ENCODE measurements at regions not wholly inside any gene's neighbourhood (a gene's known extent, or its start where the extent isn't known, plus 50 kb on each side); places are given as distances from the start of the nearest gene placed in this dataset.

DNA sequence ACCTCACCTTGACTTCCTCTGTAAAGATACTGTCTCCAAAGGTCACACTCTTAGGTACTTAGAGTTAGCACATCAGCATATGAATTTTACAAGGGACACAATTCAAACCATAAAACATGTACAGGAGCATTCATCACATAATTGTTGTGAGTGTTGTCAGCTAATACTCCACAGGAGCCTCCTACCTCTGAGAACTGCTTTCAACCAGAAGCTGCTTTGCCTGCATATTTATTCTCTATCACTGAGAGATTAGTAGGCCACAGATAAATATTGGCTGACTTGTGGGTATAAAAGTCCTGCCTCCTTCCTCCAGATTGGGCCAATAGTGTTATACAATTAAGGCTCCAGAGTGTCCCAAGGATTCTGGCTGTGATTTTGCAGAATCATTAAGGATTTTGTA, 1207.0 kb downstream of the XPNPEP1 start:
- Histone ChIP-seq H3K56ac (ENCODE audit: extremely low read depth, insufficient read depth, low read length) (no peak overlapping the region), H3K23ac (ENCODE audit: low read depth, low read length) (no peak overlapping the region), H3K9ac (ENCODE audit: low read depth, low read length) (no peak overlapping the region), H4K8ac (ENCODE audit: low read depth in 2 of 2, low read length in 2 of 2) (no peak overlapping the region), H2BK5ac (ENCODE audit: low read depth, low read length, poor library complexity, severe bottlenecking) (no peak overlapping the region), H3K9me1 (ENCODE audit: insufficient read depth, low read length) (no peaks in the 10 kb centered on the region), H2BK120ac (ENCODE audit: low read depth, low read length) (no peak overlapping the region), H4K20me1 (ENCODE audit: insufficient read depth, low read length) (no peaks in the 10 kb centered on the region), H2AFZ (replicated peaks; ENCODE audit: low read length, poor library complexity) (no peak overlapping the region), H3K79me1 (ENCODE audit: low read depth in 1 of 2, low read length in 2 of 2) (no peaks in the 10 kb centered on the region), H2BK15ac (ENCODE audit: low read depth, low read length) (no peak overlapping the region), H3K18ac (ENCODE audit: low read depth, low read length) (no peak overlapping the region), H3K4me1 (ENCODE audit: control insufficient read depth, insufficient read depth, low read length) (no peaks in the 10 kb centered on the region), H3K27ac (ENCODE audit: insufficient read depth, low read length) (no peak overlapping the region), H3K27me3 (ENCODE audit: control insufficient read depth, insufficient read depth, low read length) (no peaks in the 10 kb centered on the region), H2AK5ac (ENCODE audit: low read depth, low read length) (no peak overlapping the region), H3K4me3 (ENCODE audit: insufficient read depth, low read depth, low read length) (no peak overlapping the region), H3K36me3 (ENCODE audit: control insufficient read depth, insufficient read depth, low read length) (no peaks in the 10 kb centered on the region), H2AK9ac (replicated peaks; ENCODE audit: low read depth, low read length, poor library complexity) (no peak overlapping the region), H3K9me3 (ENCODE audit: control insufficient read depth, insufficient read depth, low read length) (peaks cover 11% of the 10 kb centered on the region), H3K14ac (replicated peaks; ENCODE audit: low read depth, low read length) (no peak overlapping the region), H3K4me2 (ENCODE audit: low read depth, low read length) (no peak overlapping the region), H2BK20ac (ENCODE audit: low read depth, low read length) (no peak overlapping the region), H4K91ac (ENCODE audit: insufficient read depth, low read depth, low read length) (no peak overlapping the region), H3K4ac (ENCODE audit: low read depth, low read length) (no peak overlapping the region), H4K5ac (ENCODE audit: low read depth, low read length) (no peak overlapping the region)
- intact Hi-C loops (cut with micrococcal nuclease), result no loop called here
- no TSS peak for BruUV-seq (replicated peaks)
- dilution Hi-C loops (cut with HindIII; ENCODE audit: low sequenced_read_pairs, unreplicated experiment), result no loop called here
- ATAC-seq (ENCODE audit: low read depth), result no peak
- ChIA-PET POLR2A (ENCODE audit: unreplicated experiment) (no interaction called here), CTCF (no interaction called here)
- DNase-seq, result no peak
- TF ChIP-seq FOS (IDR thresholded peaks at IDR 0.05; ENCODE audit: low read depth, low read length), result no peak
- TF ChIP-seq RCOR1 (IDR thresholded peaks at IDR 0.05; ENCODE audit: insufficient replicate concordance, low read length), result no peak
- no peak for TF ChIP-seq MAZ (IDR thresholded peaks at IDR 0.05; ENCODE audit: borderline replicate concordance, low read depth, low read length)
- TF ChIP-seq BHLHE40 (IDR thresholded peaks at IDR 0.05; ENCODE audit: low read depth, low read length), result no peak
- no peak for TF ChIP-seq RFX5 (IDR thresholded peaks at IDR 0.05; ENCODE audit: low read depth, low read length)
- TF ChIP-seq, protein P1, sequence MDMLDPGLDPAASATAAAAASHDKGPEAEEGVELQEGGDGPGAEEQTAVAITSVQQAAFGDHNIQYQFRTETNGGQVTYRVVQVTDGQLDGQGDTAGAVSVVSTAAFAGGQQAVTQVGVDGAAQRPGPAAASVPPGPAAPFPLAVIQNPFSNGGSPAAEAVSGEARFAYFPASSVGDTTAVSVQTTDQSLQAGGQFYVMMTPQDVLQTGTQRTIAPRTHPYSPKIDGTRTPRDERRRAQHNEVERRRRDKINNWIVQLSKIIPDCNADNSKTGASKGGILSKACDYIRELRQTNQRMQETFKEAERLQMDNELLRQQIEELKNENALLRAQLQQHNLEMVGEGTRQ (IDR thresholded peaks at IDR 0.05; ENCODE audit: low read depth, low read length), result no peak
- TF ChIP-seq RAD21 (IDR thresholded peaks at IDR 0.05; ENCODE audit: low read length), result no peak
- TF ChIP-seq SMC3 (IDR thresholded peaks at IDR 0.05; ENCODE audit: low read depth, low read length), result no peak
- TF ChIP-seq POLR2A (IDR thresholded peaks at IDR 0.05; ENCODE audit: low read depth, low read length), result no peak
- TF ChIP-seq, protein P2, sequence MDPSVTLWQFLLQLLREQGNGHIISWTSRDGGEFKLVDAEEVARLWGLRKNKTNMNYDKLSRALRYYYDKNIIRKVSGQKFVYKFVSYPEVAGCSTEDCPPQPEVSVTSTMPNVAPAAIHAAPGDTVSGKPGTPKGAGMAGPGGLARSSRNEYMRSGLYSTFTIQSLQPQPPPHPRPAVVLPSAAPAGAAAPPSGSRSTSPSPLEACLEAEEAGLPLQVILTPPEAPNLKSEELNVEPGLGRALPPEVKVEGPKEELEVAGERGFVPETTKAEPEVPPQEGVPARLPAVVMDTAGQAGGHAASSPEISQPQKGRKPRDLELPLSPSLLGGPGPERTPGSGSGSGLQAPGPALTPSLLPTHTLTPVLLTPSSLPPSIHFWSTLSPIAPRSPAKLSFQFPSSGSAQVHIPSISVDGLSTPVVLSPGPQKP (IDR thresholded peaks at IDR 0.05; ENCODE audit: borderline replicate concordance, low read depth, low read length), result no peak
- TF ChIP-seq MAFK (IDR thresholded peaks at IDR 0.05; ENCODE audit: low read depth, low read length), result no peak
- in situ Hi-C loops (cut with MboI; ENCODE audit: low sequenced_read_pairs), result no loop called here

All from IMR-90 (cell line).